ENCODE measurements at regions not wholly inside any gene's neighbourhood (a gene's known extent, or its start where the extent isn't known, plus 50 kb on each side); places are given as distances from the start of the nearest gene placed in this dataset.
"Not testable (repeated sequence)": the region's sequence is repeated elsewhere in the genome, so short reads cannot be mapped to it uniquely, and the experiment has no call there.

DNA sequence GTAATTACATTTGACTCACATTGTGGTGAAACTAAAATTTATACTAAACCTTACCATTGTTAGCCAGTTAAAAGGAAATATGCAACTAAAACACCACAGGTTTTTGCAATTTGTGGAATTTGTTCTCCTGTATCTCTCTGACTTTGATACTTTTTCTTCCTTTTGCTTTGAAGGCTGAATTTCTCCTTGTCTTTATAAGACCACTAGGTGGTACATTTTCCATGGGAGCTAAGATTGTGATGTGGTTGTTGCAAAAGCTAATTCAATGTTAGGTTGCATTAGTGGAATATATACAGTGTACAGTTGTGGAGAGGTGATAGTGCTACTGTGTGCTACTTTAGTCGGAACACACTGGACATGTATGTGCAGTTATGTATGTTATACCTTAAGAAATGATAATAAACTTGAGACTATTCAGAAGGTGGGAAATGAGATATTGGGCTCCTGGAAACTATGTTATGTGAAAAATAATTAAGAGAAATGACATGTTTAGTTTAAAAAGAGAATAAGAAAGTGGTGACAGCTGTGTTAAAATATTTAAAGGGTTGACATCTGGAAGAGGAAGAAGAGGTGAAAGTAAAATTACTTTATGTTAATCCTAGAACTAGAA, 70.3 kb downstream of the ARL9 start:
- peak; percentile 65 for DNase-seq (ENCODE audit: low read depth, low spot score)

DNA sequence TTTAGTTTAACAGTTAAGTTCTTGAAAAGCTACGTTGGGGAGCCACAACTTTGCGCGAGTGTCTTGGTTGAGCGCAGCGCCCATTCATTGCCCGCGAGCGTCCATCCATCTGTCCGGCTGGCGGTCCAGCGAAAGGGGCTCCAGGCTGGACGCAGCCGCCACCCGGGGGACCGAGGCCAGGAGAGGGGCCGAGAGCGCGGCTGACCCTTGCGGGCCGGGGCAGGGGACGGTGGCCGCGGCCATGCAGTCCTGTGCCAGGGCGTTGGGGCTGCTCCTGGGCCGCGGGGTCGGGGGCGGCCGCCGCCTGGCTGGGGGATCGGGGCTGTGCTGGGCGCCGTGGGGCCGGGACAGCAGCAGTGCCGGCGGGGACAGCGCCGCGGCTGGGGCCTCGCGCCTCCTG, 86.8 kb downstream of the ARL9 start:
- not testable (repeated sequence) for DNase-seq (ENCODE audit: low read depth, low spot score)
